ENCODE measurements at regions not wholly inside any gene's neighbourhood (a gene's known extent, or its start where the extent isn't known, plus 50 kb on each side); places are given as distances from the start of the nearest gene placed in this dataset.

- no peak for DNase-seq (ENCODE audit: low read depth in 4 of 4, low spot score in 1 of 4)
These were observed 736.8 kb downstream of the SOCS6 start for GRCh38 chr18:71025505-71026225.

GRCh38 chr18:71022389-71022788 is 733.5 kb downstream of the SOCS6 start:
- DNase-seq (ENCODE audit: low read depth in 4 of 4, low spot score in 1 of 4) = no peak

- no peak for DNase-seq (ENCODE audit: low read depth in 4 of 4, low spot score in 1 of 4)
These were observed 732.2 kb downstream of the SOCS6 start for GRCh38 chr18:71021030-71021362.

GRCh38 chr18:71020342-71021029 is 731.6 kb downstream of the SOCS6 start:
- DNase-seq (ENCODE audit: low read depth in 4 of 4, low spot score in 1 of 4) = no peak

- no peak for DNase-seq (ENCODE audit: low read depth in 4 of 4, low spot score in 1 of 4)
These were observed 730.0 kb downstream of the SOCS6 start for GRCh38 chr18:71018816-71019215.

GRCh38 chr18:71012789-71013188 is 723.9 kb downstream of the SOCS6 start:
- DNase-seq (ENCODE audit: low read depth in 4 of 4, low spot score in 1 of 4) = no peak

GRCh38 chr18:71011389-71011788 is 722.5 kb downstream of the SOCS6 start:
- no peak for DNase-seq (ENCODE audit: low read depth in 4 of 4, low spot score in 1 of 4)

GRCh38 chr18:71008257-71008656 is 719.4 kb downstream of the SOCS6 start:
- DNase-seq (ENCODE audit: low read depth in 4 of 4, low spot score in 1 of 4) = no peak

- DNase-seq (ENCODE audit: low read depth in 4 of 4, low spot score in 1 of 4) = no peak
These were observed 712.8 kb downstream of the SOCS6 start for GRCh38 chr18:71001597-71001996.

- DNase-seq (ENCODE audit: low read depth in 4 of 4, low spot score in 1 of 4) = no peak
These were observed 709.6 kb downstream of the SOCS6 start for GRCh38 chr18:70998490-70998889.

- DNase-seq (ENCODE audit: low read depth in 4 of 4, low spot score in 1 of 4) = no peak
These were observed 705.3 kb downstream of the SOCS6 start for GRCh38 chr18:70994116-70994515.

- DNase-seq (ENCODE audit: low read depth in 4 of 4, low spot score in 1 of 4) = no peak
These were observed 702.7 kb downstream of the SOCS6 start for GRCh38 chr18:70991577-70991976.

GRCh38 chr18:70985948-70986347 is 697.1 kb downstream of the SOCS6 start:
- no peak for DNase-seq (ENCODE audit: low read depth in 4 of 4, low spot score in 1 of 4)

- no peak for DNase-seq (ENCODE audit: low read depth in 4 of 4, low spot score in 1 of 4)
These were observed 693.4 kb downstream of the SOCS6 start for GRCh38 chr18:70982292-70982691.

GRCh38 chr18:70981400-70982140 is 692.7 kb downstream of the SOCS6 start:
- no peak for DNase-seq (ENCODE audit: low read depth in 4 of 4, low spot score in 1 of 4)

- no peak for DNase-seq (ENCODE audit: low read depth in 4 of 4, low spot score in 1 of 4)
These were observed 684.8 kb downstream of the SOCS6 start for GRCh38 chr18:70973626-70974025.

- DNase-seq (ENCODE audit: low read depth in 4 of 4, low spot score in 1 of 4) = no peak
These were observed 677.6 kb downstream of the SOCS6 start for GRCh38 chr18:70966419-70966818.

GRCh38 chr18:70961939-70962338 is 673.1 kb downstream of the SOCS6 start:
- no peak for DNase-seq (ENCODE audit: low read depth in 4 of 4, low spot score in 1 of 4)

GRCh38 chr18:70956554-70956953 is 667.7 kb downstream of the SOCS6 start:
- DNase-seq (ENCODE audit: low read depth in 4 of 4, low spot score in 1 of 4) = no peak

- DNase-seq (ENCODE audit: low read depth in 4 of 4, low spot score in 1 of 4) = no peak
These were observed 647.3 kb downstream of the SOCS6 start for GRCh38 chr18:70936160-70936559.

- no peak for DNase-seq (ENCODE audit: low read depth in 4 of 4, low spot score in 1 of 4)
These were observed 643.3 kb downstream of the SOCS6 start for GRCh38 chr18:70931942-70932814.
